NCI-H1092 (cell line): ENCODE measurements at regions not wholly inside any gene's neighbourhood (a gene's known extent, or its start where the extent isn't known, plus 50 kb on each side); places are given as distances from the start of the nearest gene placed in this dataset.

Experiments
- DNase-seq: peaks from one replicate; lab custom pipeline; 2025; lab: John Stamatoyannopoulos, UW

GRCh38 chr1:202067188-202067974, 55.3 kb upstream of the GPR37L1 start:
- DNase-seq, result no peak

GRCh38 chr1:202068596-202068995, 54.1 kb upstream of the GPR37L1 start:
- DNase-seq, result no peak

- DNase-seq, result peak; percentile 89
These were observed 53.1 kb upstream of the GPR37L1 start for GRCh38 chr1:202069662-202070061.

GRCh38 chr1:202072211-202072765, 50.4 kb upstream of the GPR37L1 start:
- DNase-seq, result no peak
